ENCODE measurements at regions not wholly inside any gene's neighbourhood (a gene's known extent, or its start where the extent isn't known, plus 50 kb on each side); places are given as distances from the start of the nearest gene placed in this dataset.
"Not testable (repeated sequence)": the region's sequence is repeated elsewhere in the genome, so short reads cannot be mapped to it uniquely, and the experiment has no call there.

- Mint-ChIP-seq H3K4me3 (no peak overlapping the region), H3K36me3 (ENCODE audit: insufficient read depth) (no peaks in the 10 kb centered on the region), H3K4me1 (ENCODE audit: low read depth in 2 of 2) (no peaks in the 10 kb centered on the region), H3K27ac (no peak overlapping the region), H3K9me3 (no peaks in the 10 kb centered on the region), H3K27me3 (peaks cover 19 to 33% of the 10 kb centered on the region in 2 donors)
- ATAC-seq (replicated peaks) = no peak
- no peak for DNase-seq
Observed at GRCh38 chr17:14741491-14741890, 440.6 kb downstream of the HS3ST3B1 start.

- no peak for DNase-seq
- Mint-ChIP-seq H3K4me3 (no peak overlapping the region), H3K27me3 (peaks cover 22 to 37% of the 10 kb centered on the region in 2 donors), H3K36me3 (ENCODE audit: insufficient read depth) (peaks cover 3% of the 10 kb centered on the region), H3K4me1 (ENCODE audit: low read depth in 2 of 2) (no peaks in the 10 kb centered on the region), H3K9me3 (no peaks in the 10 kb centered on the region), H3K27ac (no peak overlapping the region)
- ATAC-seq (replicated peaks) = no peak
Observed at GRCh38 chr17:14739656-14740431, 439.0 kb downstream of the HS3ST3B1 start.

- ATAC-seq (replicated peaks) (no peak), DNase-seq (no peak)
- H3K36me3 Mint-ChIP-seq (ENCODE audit: insufficient read depth) = peaks cover 3% of the 10 kb centered on the region
- no peaks in the 10 kb centered on the region for H3K4me1 Mint-ChIP-seq (ENCODE audit: low read depth in 2 of 2)
- H3K27ac Mint-ChIP-seq = no peak overlapping the region
- H3K27me3 Mint-ChIP-seq = peaks cover 26 to 46% of the 10 kb centered on the region in 2 donors
- no peak overlapping the region for H3K4me3 Mint-ChIP-seq
- no peaks in the 10 kb centered on the region for H3K9me3 Mint-ChIP-seq
Observed at GRCh38 chr17:14738652-14738988, 437.7 kb downstream of the HS3ST3B1 start.

- no peak overlapping the region for H3K4me3 Mint-ChIP-seq
- H3K4me1 Mint-ChIP-seq (ENCODE audit: low read depth in 2 of 2) = no peaks in the 10 kb centered on the region
- H3K9me3 Mint-ChIP-seq = no peaks in the 10 kb centered on the region
- peaks cover 3% of the 10 kb centered on the region for H3K36me3 Mint-ChIP-seq (ENCODE audit: insufficient read depth)
- ATAC-seq (replicated peaks) (peak; percentile 19), DNase-seq (no peak)
- peaks cover 31 to 51% of the 10 kb centered on the region in 2 donors for H3K27me3 Mint-ChIP-seq
- H3K27ac Mint-ChIP-seq = no peak overlapping the region
Observed at GRCh38 chr17:14737984-14738651, 437.2 kb downstream of the HS3ST3B1 start.

GRCh38 chr17:14736631-14737030 is 435.8 kb downstream of the HS3ST3B1 start:
- no peaks in the 10 kb centered on the region for H3K4me1 Mint-ChIP-seq (ENCODE audit: low read depth in 2 of 2)
- no peak for DNase-seq
- H3K27me3 Mint-ChIP-seq = peaks cover 33 to 51% of the 10 kb centered on the region in 2 donors
- no peak overlapping the region for H3K27ac Mint-ChIP-seq
- H3K4me3 Mint-ChIP-seq = no peak overlapping the region
- H3K36me3 Mint-ChIP-seq (ENCODE audit: insufficient read depth) = peaks cover 3% of the 10 kb centered on the region
- no peaks in the 10 kb centered on the region for H3K9me3 Mint-ChIP-seq
- no peak for ATAC-seq (replicated peaks)

- peaks cover 30 to 32% of the 10 kb centered on the region in 2 donors for H3K27me3 Mint-ChIP-seq
- ATAC-seq (replicated peaks) (no peak), DNase-seq (no peak)
- peaks cover 9% of the 10 kb centered on the region for H3K36me3 Mint-ChIP-seq (ENCODE audit: insufficient read depth)
- H3K9me3 Mint-ChIP-seq = no peaks in the 10 kb centered on the region
- H3K27ac Mint-ChIP-seq = no peak overlapping the region
- no peaks in the 10 kb centered on the region for H3K4me1 Mint-ChIP-seq (ENCODE audit: low read depth in 2 of 2)
- H3K4me3 Mint-ChIP-seq = no peak overlapping the region
Observed at GRCh38 chr17:14733376-14733775, 432.5 kb downstream of the HS3ST3B1 start.

- no peak for DNase-seq
- H3K27me3 Mint-ChIP-seq = peaks cover 25 to 30% of the 10 kb centered on the region in 2 donors
- no peaks in the 10 kb centered on the region for H3K9me3 Mint-ChIP-seq
- H3K4me1 Mint-ChIP-seq (ENCODE audit: low read depth in 2 of 2) = no peaks in the 10 kb centered on the region
- peaks cover 9% of the 10 kb centered on the region for H3K36me3 Mint-ChIP-seq (ENCODE audit: insufficient read depth)
- H3K27ac Mint-ChIP-seq = no peak overlapping the region
- ATAC-seq (replicated peaks) = no peak
- no peak overlapping the region for H3K4me3 Mint-ChIP-seq
Observed at GRCh38 chr17:14732211-14732610, 431.3 kb downstream of the HS3ST3B1 start.

GRCh38 chr17:14731591-14731990 is 430.7 kb downstream of the HS3ST3B1 start:
- Mint-ChIP-seq H3K4me3 (no peak overlapping the region), H3K27me3 (peaks cover 18 to 24% of the 10 kb centered on the region in 2 donors), H3K27ac (no peak overlapping the region), H3K9me3 (no peaks in the 10 kb centered on the region), H3K4me1 (ENCODE audit: low read depth in 2 of 2) (no peaks in the 10 kb centered on the region), H3K36me3 (ENCODE audit: insufficient read depth) (peaks cover 9% of the 10 kb centered on the region)
- ATAC-seq (replicated peaks) (no peak), DNase-seq (no peak)

GRCh38 chr17:14730821-14731220 is 429.9 kb downstream of the HS3ST3B1 start:
- Mint-ChIP-seq H3K36me3 (ENCODE audit: insufficient read depth) (peaks cover 6% of the 10 kb centered on the region), H3K27ac (no peak overlapping the region), H3K4me1 (ENCODE audit: low read depth in 2 of 2) (no peaks in the 10 kb centered on the region), H3K27me3 (peaks cover 14 to 20% of the 10 kb centered on the region in 2 donors), H3K4me3 (no peak overlapping the region), H3K9me3 (no peaks in the 10 kb centered on the region)
- DNase-seq (no peak), ATAC-seq (replicated peaks) (no peak)

- no peak for ATAC-seq (replicated peaks)
- Mint-ChIP-seq H3K9me3 (no peaks in the 10 kb centered on the region), H3K36me3 (ENCODE audit: insufficient read depth) (peaks cover 3% of the 10 kb centered on the region), H3K27ac (no peak overlapping the region), H3K4me3 (no peak overlapping the region), H3K4me1 (ENCODE audit: low read depth in 2 of 2) (no peaks in the 10 kb centered on the region), H3K27me3 (peaks cover 5 to 6% of the 10 kb centered on the region in 2 donors)
- DNase-seq = no peak
Observed at GRCh38 chr17:14725729-14726128, 424.8 kb downstream of the HS3ST3B1 start.

- H3K9me3 Mint-ChIP-seq = no peaks in the 10 kb centered on the region
- no peak for DNase-seq
- H3K4me3 Mint-ChIP-seq = no peak overlapping the region
- no peaks in the 10 kb centered on the region for H3K4me1 Mint-ChIP-seq (ENCODE audit: low read depth in 2 of 2)
- no peak for ATAC-seq (replicated peaks)
- no peak overlapping the region for H3K27ac Mint-ChIP-seq
- peaks cover 5% of the 10 kb centered on the region in 2 donors for H3K27me3 Mint-ChIP-seq
- H3K36me3 Mint-ChIP-seq (ENCODE audit: insufficient read depth) = peaks cover 3% of the 10 kb centered on the region
Observed at GRCh38 chr17:14724770-14725169, 423.9 kb downstream of the HS3ST3B1 start.

- ATAC-seq (replicated peaks); H3K9me3 Mint-ChIP-seq; H3K27ac Mint-ChIP-seq; H3K4me3 Mint-ChIP-seq; DNase-seq; H3K36me3 Mint-ChIP-seq (ENCODE audit: insufficient read depth); H3K4me1 Mint-ChIP-seq (ENCODE audit: low read depth in 2 of 2): not testable (repeated sequence)
- peaks cover 9 to 14% of the 10 kb centered on the region in 2 donors for H3K27me3 Mint-ChIP-seq
Observed at GRCh38 chr17:14723349-14723748, 422.5 kb downstream of the HS3ST3B1 start.

- Mint-ChIP-seq H3K9me3 (no peaks in the 10 kb centered on the region), H3K4me1 (ENCODE audit: low read depth in 2 of 2) (no peaks in the 10 kb centered on the region), H3K27me3 (peaks cover 21 to 25% of the 10 kb centered on the region in 2 donors), H3K36me3 (ENCODE audit: insufficient read depth) (no peaks in the 10 kb centered on the region), H3K27ac (no peak overlapping the region), H3K4me3 (no peak overlapping the region)
- ATAC-seq (replicated peaks) = no peak
- DNase-seq = no peak
Observed at GRCh38 chr17:14719942-14720341, 419.1 kb downstream of the HS3ST3B1 start.

GRCh38 chr17:14717859-14718258 is 417.0 kb downstream of the HS3ST3B1 start:
- Mint-ChIP-seq H3K36me3 (ENCODE audit: insufficient read depth) (no peaks in the 10 kb centered on the region), H3K4me3 (no peak overlapping the region), H3K4me1 (ENCODE audit: low read depth in 2 of 2) (no peaks in the 10 kb centered on the region), H3K27me3 (peaks cover 25% of the 10 kb centered on the region in 2 donors), H3K27ac (no peak overlapping the region), H3K9me3 (no peaks in the 10 kb centered on the region)
- DNase-seq (no peak), ATAC-seq (replicated peaks) (no peak)

Measured in effector memory CD8-positive, alpha-beta T cell (primary cell).